ENCODE measurements at regions not wholly inside any gene's neighbourhood (a gene's known extent, or its start where the extent isn't known, plus 50 kb on each side); places are given as distances from the start of the nearest gene placed in this dataset.

DNA sequence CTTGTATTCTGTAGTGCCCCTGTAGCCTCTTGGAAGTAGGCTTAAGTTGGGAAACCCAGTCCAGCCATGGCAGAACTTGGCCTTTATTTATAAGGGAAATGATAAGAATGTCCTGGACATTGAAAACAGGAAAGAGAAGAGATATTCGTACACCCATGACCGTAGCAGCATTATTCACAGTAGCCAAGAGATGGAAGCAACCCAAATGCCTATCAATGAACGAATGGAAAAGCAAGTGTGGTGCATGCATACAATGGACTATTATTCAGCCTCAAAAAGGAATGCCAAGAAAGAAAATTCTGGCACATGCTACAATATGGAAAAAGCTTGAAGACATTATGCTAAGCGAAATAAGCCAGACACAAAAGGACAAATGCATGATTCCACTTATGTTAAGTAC, 315.3 kb downstream of the CXCL12 start:
- H3K27ac ChIP-seq (ENCODE audit: low read depth in 1 of 2, low read length in 2 of 2): no peak overlapping the region
- no peaks in the 10 kb centered on the region for H3K27me3 ChIP-seq (ENCODE audit: control insufficient read depth in 1 of 2, insufficient read depth in 2 of 2, low read length in 2 of 2)
- H3K4me1 ChIP-seq (ENCODE audit: insufficient read depth, low read length): no peaks in the 10 kb centered on the region
- no peak overlapping the region for H3K27ac Mint-ChIP-seq
- ChIA-PET CTCF (no interaction called here), POLR2A (no interaction called here)
- no peaks in the 10 kb centered on the region for H3K9me3 Mint-ChIP-seq
- H3K36me3 Mint-ChIP-seq (ENCODE audit: low read depth): no peaks in the 10 kb centered on the region
- ATAC-seq (ENCODE audit: poor library complexity) (no peak), DNase-seq (no peak)
- intact Hi-C loops (cut with DNase I, micrococcal nuclease): no loop called here
- no peak overlapping the region for H3K4me3 ChIP-seq (ENCODE audit: low read length)
- no peaks in the 10 kb centered on the region for H3K9me3 ChIP-seq (ENCODE audit: control insufficient read depth in 1 of 2, insufficient read depth in 1 of 2, low read length in 2 of 2)
- TF ChIP-seq, protein P1, sequence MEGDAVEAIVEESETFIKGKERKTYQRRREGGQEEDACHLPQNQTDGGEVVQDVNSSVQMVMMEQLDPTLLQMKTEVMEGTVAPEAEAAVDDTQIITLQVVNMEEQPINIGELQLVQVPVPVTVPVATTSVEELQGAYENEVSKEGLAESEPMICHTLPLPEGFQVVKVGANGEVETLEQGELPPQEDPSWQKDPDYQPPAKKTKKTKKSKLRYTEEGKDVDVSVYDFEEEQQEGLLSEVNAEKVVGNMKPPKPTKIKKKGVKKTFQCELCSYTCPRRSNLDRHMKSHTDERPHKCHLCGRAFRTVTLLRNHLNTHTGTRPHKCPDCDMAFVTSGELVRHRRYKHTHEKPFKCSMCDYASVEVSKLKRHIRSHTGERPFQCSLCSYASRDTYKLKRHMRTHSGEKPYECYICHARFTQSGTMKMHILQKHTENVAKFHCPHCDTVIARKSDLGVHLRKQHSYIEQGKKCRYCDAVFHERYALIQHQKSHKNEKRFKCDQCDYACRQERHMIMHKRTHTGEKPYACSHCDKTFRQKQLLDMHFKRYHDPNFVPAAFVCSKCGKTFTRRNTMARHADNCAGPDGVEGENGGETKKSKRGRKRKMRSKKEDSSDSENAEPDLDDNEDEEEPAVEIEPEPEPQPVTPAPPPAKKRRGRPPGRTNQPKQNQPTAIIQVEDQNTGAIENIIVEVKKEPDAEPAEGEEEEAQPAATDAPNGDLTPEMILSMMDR (IDR thresholded peaks at IDR 0.05): no peak
- no peak overlapping the region for H3K4me3 Mint-ChIP-seq
- H3K4me1 Mint-ChIP-seq (ENCODE audit: low read depth): no peaks in the 10 kb centered on the region
- H3K27me3 Mint-ChIP-seq: no peaks in the 10 kb centered on the region
- H3K36me3 ChIP-seq (ENCODE audit: insufficient read depth, low read length): no peaks in the 10 kb centered on the region

DNA sequence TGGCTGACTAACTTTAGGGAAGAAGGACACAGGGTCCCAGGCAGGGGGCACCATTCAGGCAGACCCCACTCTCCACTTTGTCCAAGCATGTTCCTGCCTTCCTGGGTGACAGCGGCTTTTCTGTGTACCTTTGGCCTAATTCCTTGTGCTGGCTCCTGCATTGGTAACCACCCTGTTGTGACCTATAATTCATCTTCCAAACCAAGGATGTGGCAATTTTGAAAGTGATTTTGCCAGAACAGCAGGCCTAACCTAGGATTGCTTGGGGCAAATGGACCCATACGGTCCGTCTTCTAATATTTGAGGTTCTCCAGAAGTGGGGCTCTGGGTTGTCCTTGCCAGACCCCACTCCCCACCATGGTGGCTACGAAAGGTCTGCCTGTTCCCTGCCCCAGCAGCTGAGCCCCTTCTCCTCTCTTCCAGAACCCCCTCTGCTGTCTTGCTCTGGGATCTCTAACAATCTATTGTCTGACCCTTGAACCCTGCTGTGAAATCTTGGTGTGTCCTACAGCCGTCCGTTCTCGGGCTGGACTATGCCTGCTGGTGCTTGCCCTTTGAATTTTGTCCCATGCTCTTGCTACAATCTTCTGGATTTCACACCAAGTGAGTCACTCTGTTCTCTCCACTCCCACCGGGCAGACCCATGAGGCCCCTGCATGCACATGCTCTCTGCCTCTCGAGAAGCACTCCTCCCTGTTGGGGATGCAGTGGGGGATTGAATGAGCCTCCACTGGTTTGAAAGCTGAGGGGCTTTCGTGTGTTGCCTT, 316.0 kb downstream of the CXCL12 start:
- Mint-ChIP-seq H3K27me3 (no peaks in the 10 kb centered on the region), H3K4me3 (no peak overlapping the region), H3K4me1 (ENCODE audit: low read depth) (no peaks in the 10 kb centered on the region), H3K27ac (no peak overlapping the region), H3K9me3 (no peaks in the 10 kb centered on the region), H3K36me3 (ENCODE audit: low read depth) (no peaks in the 10 kb centered on the region)
- CTCF ChIA-PET: no interaction called here
- ATAC-seq (ENCODE audit: poor library complexity) (no peak), DNase-seq (no peak)
- H3K27me3 ChIP-seq (ENCODE audit: control insufficient read depth in 1 of 2, insufficient read depth in 2 of 2, low read length in 2 of 2): no peaks in the 10 kb centered on the region
- H3K4me3 ChIP-seq (ENCODE audit: low read length): no peak overlapping the region
- intact Hi-C loops (cut with DNase I, micrococcal nuclease): no loop called here
- no peaks in the 10 kb centered on the region for H3K4me1 ChIP-seq (ENCODE audit: insufficient read depth, low read length)
- no peak overlapping the region for H3K27ac ChIP-seq (ENCODE audit: low read depth in 1 of 2, low read length in 2 of 2)
- no peaks in the 10 kb centered on the region for H3K36me3 ChIP-seq (ENCODE audit: insufficient read depth, low read length)
- TF ChIP-seq, protein P1 (IDR thresholded peaks at IDR 0.05): no peak
- POLR2A ChIA-PET: no interaction called here
- H3K9me3 ChIP-seq (ENCODE audit: control insufficient read depth in 1 of 2, insufficient read depth in 1 of 2, low read length in 2 of 2): no peaks in the 10 kb centered on the region

DNA sequence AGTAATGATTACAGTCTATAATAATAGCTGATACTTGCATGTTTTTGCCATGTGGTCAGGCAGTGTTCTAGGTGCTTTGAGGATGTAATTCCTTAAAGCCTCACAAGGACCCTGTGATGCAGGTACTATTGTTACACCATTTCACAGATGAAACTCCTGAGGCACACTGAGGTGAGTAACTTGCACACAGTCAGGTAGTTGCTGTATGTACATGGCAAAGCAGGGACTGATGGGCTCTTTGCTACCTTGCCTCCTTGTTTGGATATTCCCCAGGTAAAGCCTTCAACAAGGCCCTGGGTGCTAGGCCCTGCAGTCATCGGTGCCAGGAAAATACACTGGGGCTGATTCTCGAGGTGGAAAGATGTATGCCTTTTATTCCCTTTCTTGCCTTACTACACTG, 317.5 kb downstream of the CXCL12 start:
- no peak overlapping the region for H3K27ac Mint-ChIP-seq
- no peaks in the 10 kb centered on the region for H3K27me3 Mint-ChIP-seq
- ChIA-PET POLR2A (no interaction called here), CTCF (no interaction called here)
- TF ChIP-seq, protein P1 (IDR thresholded peaks at IDR 0.05): no peak
- no peak overlapping the region for H3K4me3 ChIP-seq (ENCODE audit: low read length)
- no peaks in the 10 kb centered on the region for H3K36me3 Mint-ChIP-seq (ENCODE audit: low read depth)
- H3K9me3 ChIP-seq (ENCODE audit: control insufficient read depth in 1 of 2, insufficient read depth in 1 of 2, low read length in 2 of 2): no peaks in the 10 kb centered on the region
- no peaks in the 10 kb centered on the region for H3K4me1 Mint-ChIP-seq (ENCODE audit: low read depth)
- DNase-seq (no peak), ATAC-seq (ENCODE audit: poor library complexity) (no peak)
- H3K27ac ChIP-seq (ENCODE audit: low read depth in 1 of 2, low read length in 2 of 2): no peak overlapping the region
- intact Hi-C loops (cut with DNase I, micrococcal nuclease): no loop called here
- no peaks in the 10 kb centered on the region for H3K36me3 ChIP-seq (ENCODE audit: insufficient read depth, low read length)
- no peaks in the 10 kb centered on the region for H3K9me3 Mint-ChIP-seq
- H3K27me3 ChIP-seq (ENCODE audit: control insufficient read depth in 1 of 2, insufficient read depth in 2 of 2, low read length in 2 of 2): no peaks in the 10 kb centered on the region
- H3K4me1 ChIP-seq (ENCODE audit: insufficient read depth, low read length): no peaks in the 10 kb centered on the region
- no peak overlapping the region for H3K4me3 Mint-ChIP-seq

All from CD4-positive, alpha-beta T cell (primary cell).